SIG-M5 treated with dmso at 0.1 percent for 504 hours (cell line): ENCODE measurements at regions not wholly inside any gene's neighbourhood (a gene's known extent, or its start where the extent isn't known, plus 50 kb on each side); places are given as distances from the start of the nearest gene placed in this dataset.
"Not testable (repeated sequence)": the region's sequence is repeated elsewhere in the genome, so short reads cannot be mapped to it uniquely, and the experiment has no call there.

Source experiments
- DNase-seq: peaks from one replicate; lab custom pipeline; 2025; ENCODE audit not compliant: unreplicated experiment; lab: John Stamatoyannopoulos, UW

- no peak for DNase-seq
Measured at GRCh38 chr5:176134529-176135223, 103.5 kb upstream of the SIMC1 start.

GRCh38 chr5:176140138-176140537 is 98.1 kb upstream of the SIMC1 start:
- DNase-seq: not testable (repeated sequence)

- DNase-seq: no peak
Measured at GRCh38 chr5:176144508-176144907, 93.7 kb upstream of the SIMC1 start.

GRCh38 chr5:176149948-176150347 is 88.3 kb upstream of the SIMC1 start:
- not testable (repeated sequence) for DNase-seq

GRCh38 chr5:176151281-176151680 is 86.9 kb upstream of the SIMC1 start:
- DNase-seq: no peak

- DNase-seq: no peak
Measured at GRCh38 chr5:176152191-176152929, 85.9 kb upstream of the SIMC1 start.

- DNase-seq: no peak
Measured at GRCh38 chr5:176152930-176153311, 85.3 kb upstream of the SIMC1 start.

GRCh38 chr5:176153741-176154140 is 84.5 kb upstream of the SIMC1 start:
- no peak for DNase-seq

GRCh38 chr5:176154821-176155220 is 83.4 kb upstream of the SIMC1 start:
- DNase-seq: no peak

GRCh38 chr5:176155922-176156359 is 82.3 kb upstream of the SIMC1 start:
- no peak for DNase-seq

GRCh38 chr5:176157656-176158055 is 80.6 kb upstream of the SIMC1 start:
- DNase-seq: no peak

- no peak for DNase-seq
Measured at GRCh38 chr5:176161431-176161830, 76.8 kb upstream of the SIMC1 start.

- DNase-seq: no peak
Measured at GRCh38 chr5:176162198-176162597, 76.0 kb upstream of the SIMC1 start.

- no peak for DNase-seq
Measured at GRCh38 chr5:176162888-176163287, 75.3 kb upstream of the SIMC1 start.

- no peak for DNase-seq
Measured at GRCh38 chr5:176166427-176166826, 71.8 kb upstream of the SIMC1 start.

- no peak for DNase-seq
Measured at GRCh38 chr5:176167800-176168199, 70.4 kb upstream of the SIMC1 start.

- DNase-seq: peak; percentile 49
Measured at GRCh38 chr5:176169393-176170063, 68.7 kb upstream of the SIMC1 start.

GRCh38 chr5:176170084-176170483 is 68.1 kb upstream of the SIMC1 start:
- DNase-seq: no peak

GRCh38 chr5:176171171-176171760 is 67.0 kb upstream of the SIMC1 start:
- DNase-seq: no peak

GRCh38 chr5:176172246-176172645 is 66.0 kb upstream of the SIMC1 start:
- DNase-seq: no peak

GRCh38 chr5:176173647-176174046 is 64.6 kb upstream of the SIMC1 start:
- no peak for DNase-seq
